A549 (cell line): ENCODE measurements at regions not wholly inside any gene's neighbourhood (a gene's known extent, or its start where the extent isn't known, plus 50 kb on each side); places are given as distances from the start of the nearest gene placed in this dataset.

Source experiments
- ATAC-seq, 2 experiments: fragments of 200-7000 bp in 1 of 2; fragments of >200 bp in 1 of 2; cut with Nextera tagmentation in 1 of 2; cut with Tn5 transposase in 1 of 2; 3 replicates each; pipeline versions ENCODE4 v1.8.0 to v1.9.1; 2018 to 2020; ENCODE audit warnings: mild to moderate bottlenecking in 1 of 2, moderate library complexity in 1 of 2
- CTCF ChIA-PET: fragments of 300-600 bp; sonication (Branson Sonifier 250); formaldehyde crosslinking; extraction: SDS; loops from one replicate; lab custom pipeline; 2021; ENCODE audit warnings: antibody characterized with exemption, inconsistent platforms; lab: Yijun Ruan, JAX
- POLR2A ChIA-PET: fragments of 350-600 bp; formaldehyde crosslinking; extraction: SDS; loops from one replicate; lab custom pipeline; 2021; ENCODE audit warnings: antibody characterized with exemption, inconsistent platforms; lab: Yijun Ruan, JAX
- DNase-seq, 2 experiments: peaks; one replicate each; pipeline versions ENCODE4 v3.0.0 to v3.0.0-alpha.2; 2011 to 2016; ENCODE audit warnings: low read depth in 1 of 2, low spot score in 1 of 2
- FAIRE-seq: peaks from 2 replicates; lab custom pipeline; 2011; peaks lifted over from hg19 to GRCh38; lab: Jason Lieb, UNC
- H3K27ac ChIP-seq, 2 experiments: fragments of >200 bp; sonication (Bioruptor Twin); formaldehyde crosslinking; 3 replicates each; pipeline ENCODE4 v1.5.1; 2016 to 2017
- H3K4me1 ChIP-seq: fragments of >200 bp; sonication (Bioruptor Twin); formaldehyde crosslinking; 3 replicates; pipeline ENCODE4 v1.6.1; 2016
- H3K4me2 ChIP-seq: fragments of >200 bp; sonication (Bioruptor Twin); formaldehyde crosslinking; 3 replicates; pipeline ENCODE4 v1.6.1; 2016
- H3K4me3 ChIP-seq: fragments of >200 bp; sonication (Bioruptor Twin); formaldehyde crosslinking; 3 replicates; pipeline ENCODE4 v1.5.1; 2016
- H3K9me3 ChIP-seq: fragments of >200 bp; sonication (Bioruptor Twin); formaldehyde crosslinking; 3 replicates; pipeline ENCODE4 v1.6.1; 2016
- CBX2 ChIP-seq: fragments of 200-600 bp; sonication (generic); IDR thresholded peaks from 2 replicates; pipeline ENCODE4 v1.6.1; 2016; ENCODE audit warnings: low read depth, mild to moderate bottlenecking, borderline replicate concordance
- CBX8 ChIP-seq: fragments of 200-600 bp; sonication (generic); IDR thresholded peaks from 2 replicates; pipeline ENCODE4 v1.6.1; 2016
- CEBPB ChIP-seq, 2 experiments: fragments of >200 bp in 1 of 2; sonication (Bioruptor Twin) in 1 of 2; formaldehyde crosslinking in 1 of 2; IDR thresholded peaks; 2 replicates each; pipeline ENCODE4 v1.6.1; 2012 to 2016
- CHD2 ChIP-seq: fragments of 150-350 bp; IDR thresholded peaks from 2 replicates; pipeline ENCODE4 v1.6.1; 2014; ENCODE audit warnings: low read length; ENCODE audit not compliant: partially characterized antibody
- CHD4 ChIP-seq: fragments of 200-600 bp; sonication (generic); IDR thresholded peaks from 2 replicates; pipeline ENCODE4 v1.6.1; 2016; ENCODE audit warnings: antibody characterized with exemption, mild to moderate bottlenecking, borderline replicate concordance
- EHMT2 ChIP-seq: fragments of 200-600 bp; sonication (generic); IDR thresholded peaks from 2 replicates; pipeline ENCODE4 v1.6.1; 2016; ENCODE audit warnings: antibody characterized with exemption, low read depth, mild to moderate bottlenecking, moderate library complexity
- ESRRA ChIP-seq: fragments of 150-350 bp; IDR thresholded peaks from 2 replicates; pipeline ENCODE4 v1.6.1; 2014; ENCODE audit warnings: mild to moderate bottlenecking, low read length, borderline replicate concordance
- GATA3 ChIP-seq: IDR thresholded peaks from 2 replicates; pipeline ENCODE4 v1.6.1; 2012; ENCODE audit warnings: borderline replicate concordance
- HDAC2 ChIP-seq: fragments of 200-600 bp; sonication (generic); IDR thresholded peaks from 2 replicates; pipeline ENCODE4 v1.6.1; 2016
- HES2 ChIP-seq: fragments of >200 bp; sonication (Bioruptor Twin); formaldehyde crosslinking; IDR thresholded peaks from 2 replicates; pipeline ENCODE4 v1.6.1; 2016
- HOXB13 ChIP-seq: fragments of 250-450 bp; sonication (Bioruptor Pico); IDR thresholded peaks from 2 replicates; pipeline ENCODE4 v1.5.0; 2020; ENCODE audit warnings: low read depth, mild to moderate bottlenecking, moderate library complexity
- HOXB5 ChIP-seq: fragments of 250-450 bp; sonication (Bioruptor Pico); IDR thresholded peaks from 2 replicates; pipeline ENCODE4 v1.5.0; 2020; ENCODE audit warnings: mild to moderate bottlenecking, moderate library complexity
- KDM1A ChIP-seq: fragments of 200-600 bp; sonication (generic); IDR thresholded peaks from 2 replicates; pipeline ENCODE4 v1.6.1; 2016; ENCODE audit warnings: low read depth, mild to moderate bottlenecking
- KDM5A ChIP-seq: fragments of 200-600 bp; sonication (generic); IDR thresholded peaks from 2 replicates; pipeline ENCODE4 v1.6.1; 2016; ENCODE audit warnings: antibody characterized with exemption, mild to moderate bottlenecking
- MAFK ChIP-seq: fragments of 450-650 bp; IDR thresholded peaks from 2 replicates; pipeline ENCODE4 v1.6.1; 2014; ENCODE audit not compliant: partially characterized antibody
- MAZ ChIP-seq: fragments of 150-350 bp; IDR thresholded peaks from 2 replicates; pipeline ENCODE4 v1.6.1; 2014; ENCODE audit warnings: antibody characterized with exemption, low read depth, low read length, borderline replicate concordance
- POLR2AphosphoS2 ChIP-seq: conservative IDR thresholded peaks from 2 replicates; pipeline ENCODE4 v1.6.1; 2012; ENCODE audit warnings: low read length, improper control_type of control experiment, inconsistent platforms
- RCOR1 ChIP-seq: fragments of 150-350 bp; IDR thresholded peaks from 2 replicates; pipeline ENCODE4 v1.6.1; 2014; ENCODE audit warnings: antibody characterized with exemption, low read length, low read depth
- RFX5 ChIP-seq: fragments of 450-650 bp; IDR thresholded peaks from 2 replicates; pipeline ENCODE4 v1.7.1; 2014; ENCODE audit warnings: antibody characterized with exemption, mild to moderate bottlenecking, moderate library complexity
- RNF2 ChIP-seq: fragments of 200-600 bp; sonication (generic); IDR thresholded peaks from 2 replicates; pipeline ENCODE4 v1.6.1; 2016; ENCODE audit warnings: low read depth, mild to moderate bottlenecking, antibody characterized with exemption, moderate library complexity, borderline replicate concordance
- TFCP2L1 ChIP-seq: fragments of 250-450 bp; sonication (Bioruptor Pico); IDR thresholded peaks from 2 replicates; pipeline ENCODE4 v1.5.0; 2021; ENCODE audit warnings: mild to moderate bottlenecking
- TP53 ChIP-seq: fragments of 250-450 bp; sonication (Bioruptor Pico); IDR thresholded peaks from 2 replicates; pipeline ENCODE4 v1.5.0; 2021; ENCODE audit warnings: mild to moderate bottlenecking, moderate library complexity
- USF2 ChIP-seq: fragments of 450-650 bp; IDR thresholded peaks from 2 replicates; pipeline ENCODE4 v1.6.1; 2014; ENCODE audit warnings: antibody characterized with exemption
- ZFP36 ChIP-seq: fragments of 450-650 bp; IDR thresholded peaks from 2 replicates; pipeline ENCODE4 v1.6.1; 2014; ENCODE audit warnings: borderline replicate concordance; ENCODE audit not compliant: partially characterized antibody
- ZNF302 ChIP-seq: fragments of 250-450 bp; sonication (Bioruptor Pico); IDR thresholded peaks from 2 replicates; pipeline ENCODE4 v1.9.0; 2021; ENCODE audit warnings: inconsistent platforms, mild to moderate bottlenecking, moderate library complexity
- WGBS: methylation state at CpG from one replicate; pipeline ENCODE4 v1.1.6; 2017; ENCODE audit errors: missing lambda C conversion rate; 5-methylcytosine and 5-hydroxymethylcytosine counted together
- TF ChIP-seq, protein P1 (sequence below): fragments of >200 bp; sonication (Bioruptor Twin); formaldehyde crosslinking; IDR thresholded peaks from 3 replicates; pipeline ENCODE4 v1.6.1; 2016
- TF ChIP-seq, protein P2 (sequence below): IDR thresholded peaks from 2 replicates; pipeline ENCODE4 v1.6.1; 2012
- TF ChIP-seq, protein P3 (sequence below): IDR thresholded peaks from 2 replicates; pipeline ENCODE4 v1.6.1; 2012; ENCODE audit warnings: low read depth, borderline replicate concordance
- TF ChIP-seq, protein P4 (sequence below): fragments of 250-450 bp; sonication (Bioruptor Pico); IDR thresholded peaks from 2 replicates; pipeline ENCODE4 v1.5.0; 2021; ENCODE audit warnings: mild to moderate bottlenecking, moderate library complexity, borderline replicate concordance

- Histone ChIP-seq H3K27ac (no peak overlapping the region), H3K4me3 (no peak overlapping the region), H3K4me1 (no peaks in the 10 kb centered on the region)
- CTCF ChIA-PET = interaction anchor here (0.6 to 1.3 kb wide), 3 partner anchors 12 to 167 kb away, joined by 3 to 5 read pairs (median 3); no protein-coding TSS in a partner anchor
- DNase-seq (no peak), FAIRE-seq (no peak), ATAC-seq (0 out of 6 replicates have a peak, but pooled peaks of 1 of the 2 experiments have one; percentile 2)
- TF ChIP-seq GATA3 (no peak), CHD4 (no peak), ZFP36 (no peak), HOXB13 (CRISPR knock-in tag) (no peak), HES2 (no peak), RFX5 (no peak), TFCP2L1 (no peak), KDM5A (no peak), HDAC2 (no peak), CBX2 (no peak), POLR2AphosphoS2 (no peak), CEBPB (IDR thresholded peaks at IDR 0.05) (no peak), KDM1A (no peak), HOXB5 (CRISPR knock-in tag) (no peak), MAFK (no peak), ESRRA (no peak), RCOR1 (no peak)
- TF ChIP-seq, protein P1, sequence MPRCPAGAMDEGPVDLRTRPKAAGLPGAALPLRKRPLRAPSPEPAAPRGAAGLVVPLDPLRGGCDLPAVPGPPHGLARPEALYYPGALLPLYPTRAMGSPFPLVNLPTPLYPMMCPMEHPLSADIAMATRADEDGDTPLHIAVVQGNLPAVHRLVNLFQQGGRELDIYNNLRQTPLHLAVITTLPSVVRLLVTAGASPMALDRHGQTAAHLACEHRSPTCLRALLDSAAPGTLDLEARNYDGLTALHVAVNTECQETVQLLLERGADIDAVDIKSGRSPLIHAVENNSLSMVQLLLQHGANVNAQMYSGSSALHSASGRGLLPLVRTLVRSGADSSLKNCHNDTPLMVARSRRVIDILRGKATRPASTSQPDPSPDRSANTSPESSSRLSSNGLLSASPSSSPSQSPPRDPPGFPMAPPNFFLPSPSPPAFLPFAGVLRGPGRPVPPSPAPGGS = no peak
- TF ChIP-seq, protein P2, sequence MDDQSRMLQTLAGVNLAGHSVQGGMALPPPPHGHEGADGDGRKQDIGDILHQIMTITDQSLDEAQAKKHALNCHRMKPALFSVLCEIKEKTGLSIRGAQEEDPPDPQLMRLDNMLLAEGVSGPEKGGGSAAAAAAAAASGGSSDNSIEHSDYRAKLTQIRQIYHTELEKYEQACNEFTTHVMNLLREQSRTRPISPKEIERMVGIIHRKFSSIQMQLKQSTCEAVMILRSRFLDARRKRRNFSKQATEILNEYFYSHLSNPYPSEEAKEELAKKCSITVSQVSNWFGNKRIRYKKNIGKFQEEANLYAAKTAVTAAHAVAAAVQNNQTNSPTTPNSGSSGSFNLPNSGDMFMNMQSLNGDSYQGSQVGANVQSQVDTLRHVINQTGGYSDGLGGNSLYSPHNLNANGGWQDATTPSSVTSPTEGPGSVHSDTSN = no peak
- TF ChIP-seq, all 56 proteins: peak for 0
- H3K9me3 ChIP-seq = no peaks in the 10 kb centered on the region
- 36% methylated on average over 18 of the region's 19 CpGs for WGBS
- no peak overlapping the region for H3K4me2 ChIP-seq
- POLR2A ChIA-PET = no interaction called here
These were observed 89.0 kb upstream of the SFSWAP start for GRCh38 chr12:131621701-131622421.

GRCh38 chr12:131622422-131622955 lies 88.4 kb upstream of the SFSWAP start:
- DNase-seq (no peak), ATAC-seq (no peak), FAIRE-seq (no peak)
- no peak for TF ChIP-seq USF2
- TF ChIP-seq HDAC2 = no peak
- TF ChIP-seq HOXB13 (CRISPR knock-in tag) = no peak
- TF ChIP-seq GATA3 = no peak
- TF ChIP-seq, protein P3, sequence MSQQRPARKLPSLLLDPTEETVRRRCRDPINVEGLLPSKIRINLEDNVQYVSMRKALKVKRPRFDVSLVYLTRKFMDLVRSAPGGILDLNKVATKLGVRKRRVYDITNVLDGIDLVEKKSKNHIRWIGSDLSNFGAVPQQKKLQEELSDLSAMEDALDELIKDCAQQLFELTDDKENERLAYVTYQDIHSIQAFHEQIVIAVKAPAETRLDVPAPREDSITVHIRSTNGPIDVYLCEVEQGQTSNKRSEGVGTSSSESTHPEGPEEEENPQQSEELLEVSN = no peak
- no peak for TF ChIP-seq TP53 (CRISPR knock-in tag)
- no peak for TF ChIP-seq KDM1A
- TF ChIP-seq, protein P4, sequence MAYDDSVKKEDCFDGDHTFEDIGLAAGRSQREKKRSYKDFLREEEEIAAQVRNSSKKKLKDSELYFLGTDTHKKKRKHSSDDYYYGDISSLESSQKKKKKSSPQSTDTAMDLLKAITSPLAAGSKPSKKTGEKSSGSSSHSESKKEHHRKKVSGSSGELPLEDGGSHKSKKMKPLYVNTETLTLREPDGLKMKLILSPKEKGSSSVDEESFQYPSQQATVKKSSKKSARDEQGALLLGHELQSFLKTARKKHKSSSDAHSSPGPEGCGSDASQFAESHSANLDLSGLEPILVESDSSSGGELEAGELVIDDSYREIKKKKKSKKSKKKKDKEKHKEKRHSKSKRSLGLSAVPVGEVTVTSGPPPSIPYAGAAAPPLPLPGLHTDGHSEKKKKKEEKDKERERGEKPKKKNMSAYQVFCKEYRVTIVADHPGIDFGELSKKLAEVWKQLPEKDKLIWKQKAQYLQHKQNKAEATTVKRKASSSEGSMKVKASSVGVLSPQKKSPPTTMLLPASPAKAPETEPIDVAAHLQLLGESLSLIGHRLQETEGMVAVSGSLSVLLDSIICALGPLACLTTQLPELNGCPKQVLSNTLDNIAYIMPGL = no peak
- TF ChIP-seq CEBPB (IDR thresholded peaks at IDR 0.05) = no peak
- TF ChIP-seq CHD2 = no peak
- no peak for TF ChIP-seq RNF2
- no peak for TF ChIP-seq MAZ
- no peak for TF ChIP-seq CBX8
- no peak for TF ChIP-seq MAFK
- TF ChIP-seq EHMT2 = no peak
- TF ChIP-seq ESRRA = no peak
- no peak for TF ChIP-seq ZNF302 (CRISPR knock-in tag)
- Histone ChIP-seq H3K4me3 (no peak overlapping the region), H3K27ac (no peak overlapping the region), H3K4me1 (no peaks in the 10 kb centered on the region), H3K4me2 (no peak overlapping the region), H3K9me3 (no peaks in the 10 kb centered on the region)
- WGBS = 41% methylated on average over 7 of the region's 14 CpGs
- ChIA-PET CTCF (interaction anchor here (0.6 kb wide), 1 partner anchor 24 kb away, joined by 3 read pairs; no protein-coding TSS in a partner anchor), POLR2A (no interaction called here)
